Glutamatergic neuron (in vitro differentiated cells): ENCODE measurements at regions not wholly inside any gene's neighbourhood (a gene's known extent, or its start where the extent isn't known, plus 50 kb on each side); places are given as distances from the start of the nearest gene placed in this dataset.

Source experiments
- DNase-seq: peaks from one replicate; pipeline ENCODE4 v3.0.0; 2022
- H3K27ac Mint-ChIP-seq: one replicate; pipeline ENCODE4 v1.8.0; 2020; ENCODE audit warnings: mild to moderate bottlenecking, mixed read lengths, inconsistent platforms; ENCODE audit not compliant: unreplicated experiment
- H3K27me3 Mint-ChIP-seq: one replicate; pipeline ENCODE4 v1.8.0; 2020; ENCODE audit warnings: mild to moderate bottlenecking, moderate library complexity, mixed read lengths, inconsistent platforms; ENCODE audit not compliant: unreplicated experiment
- H3K36me3 Mint-ChIP-seq: one replicate; pipeline ENCODE4 v1.8.0; 2020; ENCODE audit warnings: mild to moderate bottlenecking, mixed read lengths, inconsistent platforms; ENCODE audit not compliant: unreplicated experiment
- H3K4me1 Mint-ChIP-seq: one replicate; pipeline ENCODE4 v1.8.0; 2020; ENCODE audit warnings: mild to moderate bottlenecking, low read depth, mixed read lengths, inconsistent platforms; ENCODE audit not compliant: unreplicated experiment
- H3K4me3 Mint-ChIP-seq: one replicate; pipeline ENCODE4 v1.8.0; 2020; ENCODE audit warnings: mild to moderate bottlenecking, mixed read lengths, inconsistent platforms; ENCODE audit not compliant: unreplicated experiment
- H3K9me3 Mint-ChIP-seq: one replicate; pipeline ENCODE4 v1.8.0; 2020; ENCODE audit warnings: mild to moderate bottlenecking, moderate library complexity, mixed read lengths, inconsistent platforms; ENCODE audit not compliant: unreplicated experiment
- CTCF ChIP-seq: fragments of 200-600 bp; sonication (generic); IDR thresholded peaks from one replicate; pipeline ENCODE4 v1.5.0; 2021; ENCODE audit not compliant: partially characterized antibody, unreplicated experiment

GRCh38 chr11:98115873-98116272 lies 904.9 kb upstream of the CNTN5 start:
- no peak for DNase-seq
- no peak overlapping the region for H3K4me3 Mint-ChIP-seq
- no peak overlapping the region for H3K27ac Mint-ChIP-seq
- no peak for TF ChIP-seq CTCF
- no peaks in the 10 kb centered on the region for H3K9me3 Mint-ChIP-seq
- H3K27me3 Mint-ChIP-seq, result peaks cover 4% of the 10 kb centered on the region
- no peaks in the 10 kb centered on the region for H3K4me1 Mint-ChIP-seq
- H3K36me3 Mint-ChIP-seq, result no peaks in the 10 kb centered on the region

- DNase-seq, result no peak
- Mint-ChIP-seq H3K4me3 (no peak overlapping the region), H3K36me3 (peaks cover 7% of the 10 kb centered on the region), H3K27ac (no peak overlapping the region), H3K27me3 (peaks cover 3% of the 10 kb centered on the region), H3K4me1 (no peaks in the 10 kb centered on the region), H3K9me3 (peaks cover 4% of the 10 kb centered on the region)
- no peak for TF ChIP-seq CTCF
These were observed 890.6 kb upstream of the CNTN5 start for GRCh38 chr11:98130117-98130625.

- no peak for TF ChIP-seq CTCF
- Mint-ChIP-seq H3K27me3 (no peaks in the 10 kb centered on the region), H3K9me3 (no peaks in the 10 kb centered on the region), H3K4me1 (no peaks in the 10 kb centered on the region), H3K36me3 (no peaks in the 10 kb centered on the region), H3K27ac (no peak overlapping the region), H3K4me3 (no peak overlapping the region)
- DNase-seq, result no peak
These were observed 884.4 kb upstream of the CNTN5 start for GRCh38 chr11:98136357-98136756.

- Mint-ChIP-seq H3K36me3 (no peaks in the 10 kb centered on the region), H3K9me3 (no peaks in the 10 kb centered on the region), H3K4me1 (no peaks in the 10 kb centered on the region), H3K27me3 (no peaks in the 10 kb centered on the region), H3K4me3 (no peak overlapping the region), H3K27ac (no peak overlapping the region)
- no peak for TF ChIP-seq CTCF
- DNase-seq, result no peak
These were observed 883.3 kb upstream of the CNTN5 start for GRCh38 chr11:98137437-98137836.

GRCh38 chr11:98143661-98144060 lies 877.1 kb upstream of the CNTN5 start:
- no peak for TF ChIP-seq CTCF
- H3K4me1 Mint-ChIP-seq, result no peaks in the 10 kb centered on the region
- H3K4me3 Mint-ChIP-seq, result no peak overlapping the region
- H3K27ac Mint-ChIP-seq, result no peak overlapping the region
- no peak for DNase-seq
- H3K27me3 Mint-ChIP-seq, result no peaks in the 10 kb centered on the region
- no peaks in the 10 kb centered on the region for H3K36me3 Mint-ChIP-seq
- H3K9me3 Mint-ChIP-seq, result peaks cover 2% of the 10 kb centered on the region
